ENCODE measurements at regions not wholly inside any gene's neighbourhood (a gene's known extent, or its start where the extent isn't known, plus 50 kb on each side); places are given as distances from the start of the nearest gene placed in this dataset.

GRCh38 chr6:12483712-12484111 lies 193.6 kb downstream of the EDN1 start:
- DNase-seq, result no peak
- no CpG with 5 or more reads among the region's 5 CpGs for WGBS (ENCODE audit: extremely low coverage, insufficient read length, low lambda C conversion rate)
- H3K27ac ChIP-seq (ENCODE audit: insufficient read length, low read depth, low read length), result no peak overlapping the region

More at GRCh38 chr6:12483712-12484111, 193.6 kb downstream of the EDN1 start:
- Histone ChIP-seq H3K27me3 (ENCODE audit: insufficient read depth, low read length) (no peaks in the 10 kb centered on the region), H3K23me2 (ENCODE audit: insufficient read length, low read depth, low read length, poor library complexity, severe bottlenecking) (no peaks in the 10 kb centered on the region), H2BK12ac (ENCODE audit: insufficient read length, low read depth, low read length) (no peak overlapping the region), H3T11ph (ENCODE audit: low read length) (no peak overlapping the region), H3K4me1 (ENCODE audit: insufficient read depth, low read length) (no peaks in the 10 kb centered on the region; the same call in 1 of the 2 replicates), H3K56ac (ENCODE audit: insufficient read length, low read depth, low read length) (no peak overlapping the region), H3K23ac (ENCODE audit: insufficient read length, low read depth, low read length) (no peak overlapping the region), H2BK20ac (ENCODE audit: low read depth, low read length, poor library complexity, severe bottlenecking) (no peak overlapping the region), H2BK15ac (ENCODE audit: low read depth, low read length) (no peak overlapping the region), H2BK5ac (ENCODE audit: insufficient read length, low read length) (no peak overlapping the region), H4K91ac (ENCODE audit: insufficient read length, low read depth, low read length) (no peak overlapping the region), H4K8ac (replicated peaks; ENCODE audit: insufficient read length, low read depth, low read length) (no peak overlapping the region), H2BK120ac (ENCODE audit: low read depth, low read length, poor library complexity, severe bottlenecking) (no peak overlapping the region), H3K79me1 (ENCODE audit: insufficient read depth, low read depth, low read length, poor library complexity, severe bottlenecking) (no peaks in the 10 kb centered on the region), H3K4ac (ENCODE audit: low read depth, low read length) (no peak overlapping the region), H3K9me3 (ENCODE audit: control insufficient read depth, low read depth, low read length) (no peaks in the 10 kb centered on the region), H4K5ac (ENCODE audit: insufficient read length, low read depth, low read length) (no peak overlapping the region), H2AK5ac (ENCODE audit: insufficient read length, low read length) (no peak overlapping the region), H2AFZ (ENCODE audit: low read length) (no peak overlapping the region), H4K20me1 (ENCODE audit: control insufficient read depth, insufficient read depth, insufficient read length) (no peaks in the 10 kb centered on the region), H3K4me2 (ENCODE audit: insufficient read depth, insufficient read length, low read length) (no peak overlapping the region), H3K14ac (ENCODE audit: insufficient read depth, low read length) (no peak overlapping the region), H3K18ac (ENCODE audit: insufficient read length, low read depth, low read length) (no peak overlapping the region), H3K79me2 (ENCODE audit: insufficient read depth, low read length) (no peaks in the 10 kb centered on the region), H3K9ac (ENCODE audit: extremely low read depth, insufficient read length, low read length) (no peak overlapping the region)
- Mint-ChIP-seq H3K9me3 (no peaks in the 10 kb centered on the region), H3K4me1 (peaks cover 10 to 14% of the 10 kb centered on the region in 2 experiments), H3K4me3 (no peak overlapping the region), H3K27me3 (ENCODE audit: low read depth) (no peaks in the 10 kb centered on the region), H3K27ac (no peak overlapping the region), H3K36me3 (ENCODE audit: insufficient read depth in 1 of 3, low read depth in 3 of 3) (0 out of 7 replicates have a peak, but pooled peaks cover 0 to 5% (median 0%) of the 10 kb centered on the region in 3 experiments)
- no peak for TF ChIP-seq CTCF (conservative IDR thresholded peaks at IDR 0.05)

Measured in H9 (cell line).